ENCODE measurements at regions not wholly inside any gene's neighbourhood (a gene's known extent, or its start where the extent isn't known, plus 50 kb on each side); places are given as distances from the start of the nearest gene placed in this dataset.

- DNase-seq (ENCODE audit: low read depth): no peak
- no peak overlapping the region for H3K4me3 ChIP-seq (ENCODE audit: low read depth, low read length)
- no peak for TF ChIP-seq CTCF (conservative IDR thresholded peaks at IDR 0.05; ENCODE audit: low read depth, low read length)
Measured at GRCh38 chr18:65093346-65093745, 657.5 kb upstream of the CDH7 start.

GRCh38 chr18:65091744-65092329 lies 659.0 kb upstream of the CDH7 start:
- peak; percentile 54 for TF ChIP-seq CTCF (conservative IDR thresholded peaks at IDR 0.05; ENCODE audit: low read depth, low read length)
- DNase-seq (ENCODE audit: low read depth): peak; percentile 31
- no peak overlapping the region for H3K4me3 ChIP-seq (ENCODE audit: low read depth, low read length)

GRCh38 chr18:65082907-65083306 lies 667.9 kb upstream of the CDH7 start:
- no peak for TF ChIP-seq CTCF (conservative IDR thresholded peaks at IDR 0.05; ENCODE audit: low read depth, low read length)
- H3K4me3 ChIP-seq (ENCODE audit: low read depth, low read length): no peak overlapping the region
- DNase-seq (ENCODE audit: low read depth): no peak

- TF ChIP-seq CTCF (conservative IDR thresholded peaks at IDR 0.05; ENCODE audit: low read depth, low read length): no peak
- DNase-seq (ENCODE audit: low read depth): no peak
- no peak overlapping the region for H3K4me3 ChIP-seq (ENCODE audit: low read depth, low read length)
Measured at GRCh38 chr18:65081786-65082185, 669.0 kb upstream of the CDH7 start.

GRCh38 chr18:65073060-65073550 lies 677.7 kb upstream of the CDH7 start:
- no peak for TF ChIP-seq CTCF (conservative IDR thresholded peaks at IDR 0.05; ENCODE audit: low read depth, low read length)
- H3K4me3 ChIP-seq (ENCODE audit: low read depth, low read length): no peak overlapping the region
- DNase-seq (ENCODE audit: low read depth): no peak

GRCh38 chr18:65057439-65058083 lies 693.3 kb upstream of the CDH7 start:
- H3K4me3 ChIP-seq (ENCODE audit: low read depth, low read length): no peak overlapping the region
- DNase-seq (ENCODE audit: low read depth): no peak
- no peak for TF ChIP-seq CTCF (conservative IDR thresholded peaks at IDR 0.05; ENCODE audit: low read depth, low read length)

- no peak for DNase-seq (ENCODE audit: low read depth)
- TF ChIP-seq CTCF (conservative IDR thresholded peaks at IDR 0.05; ENCODE audit: low read depth, low read length): no peak
- H3K4me3 ChIP-seq (ENCODE audit: low read depth, low read length): no peak overlapping the region
Measured at GRCh38 chr18:65056575-65056974, 694.2 kb upstream of the CDH7 start.

Measured in choroid plexus epithelial cell (primary cell).